Suppressor macrophage (primary cell): ENCODE measurements at regions not wholly inside any gene's neighbourhood (a gene's known extent, or its start where the extent isn't known, plus 50 kb on each side); places are given as distances from the start of the nearest gene placed in this dataset.

Source experiments
- DNase-seq, 4 experiments: peaks; one replicate each; pipeline ENCODE4 v3.0.0-alpha.2; 2020 to 2022

- no peak for DNase-seq
These were observed 548.7 kb downstream of the GBA3 start for GRCh38 chr4:23241408-23241807.

- DNase-seq: no peak
These were observed 546.1 kb downstream of the GBA3 start for GRCh38 chr4:23238848-23239247.

- no peak for DNase-seq
These were observed 545.0 kb downstream of the GBA3 start for GRCh38 chr4:23237771-23238170.

- DNase-seq: no peak
These were observed 543.1 kb downstream of the GBA3 start for GRCh38 chr4:23235628-23236390.

GRCh38 chr4:23234716-23235115 lies 542.0 kb downstream of the GBA3 start:
- DNase-seq: no peak

GRCh38 chr4:23234018-23234417 lies 541.3 kb downstream of the GBA3 start:
- DNase-seq: no peak

GRCh38 chr4:23233596-23233995 lies 540.9 kb downstream of the GBA3 start:
- DNase-seq: no peak

GRCh38 chr4:23232987-23233386 lies 540.2 kb downstream of the GBA3 start:
- DNase-seq: no peak

- no peak for DNase-seq
These were observed 532.8 kb downstream of the GBA3 start for GRCh38 chr4:23225564-23225963.

GRCh38 chr4:23224684-23225420 lies 532.1 kb downstream of the GBA3 start:
- no peak for DNase-seq

GRCh38 chr4:23220911-23221310 lies 528.2 kb downstream of the GBA3 start:
- DNase-seq: no peak

GRCh38 chr4:23219779-23220408 lies 527.2 kb downstream of the GBA3 start:
- no peak for DNase-seq

- DNase-seq: no peak
These were observed 520.5 kb downstream of the GBA3 start for GRCh38 chr4:23213198-23213597.

- DNase-seq: no peak
These were observed 519.8 kb downstream of the GBA3 start for GRCh38 chr4:23212558-23212957.

- no peak for DNase-seq
These were observed 514.3 kb downstream of the GBA3 start for GRCh38 chr4:23207059-23207458.

- no peak for DNase-seq
These were observed 510.0 kb downstream of the GBA3 start for GRCh38 chr4:23202712-23203247.

GRCh38 chr4:23194751-23195150 lies 502.0 kb downstream of the GBA3 start:
- no peak for DNase-seq

GRCh38 chr4:23174179-23174578 lies 481.4 kb downstream of the GBA3 start:
- no peak for DNase-seq

- no peak for DNase-seq
These were observed 479.2 kb downstream of the GBA3 start for GRCh38 chr4:23171976-23172375.

GRCh38 chr4:23169608-23170311 lies 477.0 kb downstream of the GBA3 start:
- DNase-seq: no peak

GRCh38 chr4:23166919-23167318 lies 474.2 kb downstream of the GBA3 start:
- no peak for DNase-seq

GRCh38 chr4:23166407-23166806 lies 473.7 kb downstream of the GBA3 start:
- DNase-seq: no peak

- no peak for DNase-seq
These were observed 472.9 kb downstream of the GBA3 start for GRCh38 chr4:23165669-23166068.
